Astrocyte (in vitro differentiated cells and primary cell): ENCODE measurements at regions not wholly inside any gene's neighbourhood (a gene's known extent, or its start where the extent isn't known, plus 50 kb on each side); places are given as distances from the start of the nearest gene placed in this dataset.

Source experiments
- CTCF ChIP-seq: IDR thresholded peaks from 2 replicates; pipeline ENCODE4 v1.5.1; 2011; ENCODE audit warnings: low read depth, mild to moderate bottlenecking, inconsistent platforms, low read length, moderate library complexity; ENCODE audit not compliant: insufficient read depth
- EZH2 ChIP-seq: IDR thresholded peaks from 2 replicates; pipeline ENCODE4 v1.6.1; 2012; ENCODE audit warnings: mild to moderate bottlenecking, low read length, inconsistent platforms; ENCODE audit not compliant: insufficient read depth

- TF ChIP-seq CTCF (no peak), EZH2 (no peak)
Observed at GRCh38 chr2:164439885-164440284, 181.4 kb downstream of the GRB14 start.
